HEK293 (cell line): ENCODE measurements at regions not wholly inside any gene's neighbourhood (a gene's known extent, or its start where the extent isn't known, plus 50 kb on each side); places are given as distances from the start of the nearest gene placed in this dataset.
A peak's percentile ranks its signal among the peaks of the same experiment; 100 is the strongest.

Experiments
- FEZF1 ChIP-seq: fragments of 450-650 bp; formaldehyde crosslinking; IDR thresholded peaks from 2 replicates; pipeline ENCODE4 v1.5.1; 2016; ENCODE audit warnings: missing biosample characterization, missing genetic modification characterization
- HOXC10 ChIP-seq: sonication (generic); formaldehyde crosslinking; IDR thresholded peaks from 2 replicates; pipeline ENCODE4 v1.8.1; 2023; ENCODE audit warnings: mild to moderate bottlenecking, missing genetic modification reagents
- HOXD13 ChIP-seq: sonication (generic); formaldehyde crosslinking; IDR thresholded peaks from 2 replicates; pipeline ENCODE4 v1.8.0; 2022; ENCODE audit warnings: missing genetic modification reagents, borderline replicate concordance
- INSM2 ChIP-seq: fragments of 450-650 bp; formaldehyde crosslinking; IDR thresholded peaks from 2 replicates; pipeline ENCODE4 v1.5.1; 2016; ENCODE audit warnings: missing biosample characterization, missing genetic modification characterization
- KLF8 ChIP-seq: fragments of 450-650 bp; formaldehyde crosslinking; IDR thresholded peaks from 2 replicates; pipeline ENCODE4 v1.5.1; 2016; ENCODE audit warnings: missing biosample characterization, missing genetic modification characterization
- KLF9 ChIP-seq: fragments of 450-650 bp; formaldehyde crosslinking; IDR thresholded peaks from 2 replicates; pipeline ENCODE4 v1.5.1; 2016; ENCODE audit warnings: missing biosample characterization, missing genetic modification characterization, low read depth
- PRDM4 ChIP-seq: fragments of 450-650 bp; formaldehyde crosslinking; IDR thresholded peaks from 2 replicates; pipeline ENCODE4 v1.5.1; 2017; ENCODE audit warnings: missing biosample characterization, missing genetic modification characterization
- SETDB1 ChIP-seq: IDR thresholded peaks from one replicate; pipeline ENCODE4 v1.6.1; 2017; ENCODE audit warnings: mild to moderate bottlenecking, low read length, moderate library complexity, mixed read lengths; ENCODE audit not compliant: insufficient read length
- TRIM28 ChIP-seq: IDR thresholded peaks from 2 replicates; pipeline ENCODE4 v1.6.1; 2011; ENCODE audit warnings: low read length, control low read depth, borderline replicate concordance
- ZBTB1 ChIP-seq: fragments of 450-650 bp; formaldehyde crosslinking; IDR thresholded peaks from 2 replicates; pipeline ENCODE4 v1.5.1; 2016; ENCODE audit warnings: missing biosample characterization, missing genetic modification characterization
- ZNF112 ChIP-seq: fragments of 450-650 bp; formaldehyde crosslinking; IDR thresholded peaks from 2 replicates; pipeline ENCODE4 v1.5.0; 2017; ENCODE audit warnings: missing biosample characterization, missing genetic modification characterization
- ZNF132 ChIP-seq: fragments of 450-650 bp; formaldehyde crosslinking; IDR thresholded peaks from 2 replicates; pipeline ENCODE4 v1.5.1; 2017; ENCODE audit warnings: missing biosample characterization, missing genetic modification characterization, borderline replicate concordance
- ZNF138 ChIP-seq: fragments of 450-650 bp; formaldehyde crosslinking; IDR thresholded peaks from 2 replicates; pipeline ENCODE4 v1.5.1; 2016; ENCODE audit warnings: missing biosample characterization, missing genetic modification characterization, borderline replicate concordance
- ZNF146 ChIP-seq: fragments of 450-650 bp; formaldehyde crosslinking; IDR thresholded peaks from 2 replicates; pipeline ENCODE4 v1.5.1; 2016; ENCODE audit warnings: missing biosample characterization, missing genetic modification characterization
- ZNF169 ChIP-seq: fragments of 450-650 bp; formaldehyde crosslinking; IDR thresholded peaks from 2 replicates; pipeline ENCODE4 v1.5.1; 2016; ENCODE audit warnings: missing biosample characterization, missing genetic modification characterization
- ZNF211 ChIP-seq: fragments of 450-650 bp; formaldehyde crosslinking; IDR thresholded peaks from 2 replicates; pipeline ENCODE4 v1.5.1; 2016; ENCODE audit warnings: low read depth, missing biosample characterization, missing genetic modification characterization
- ZNF26 ChIP-seq: fragments of 450-650 bp; formaldehyde crosslinking; IDR thresholded peaks from 2 replicates; pipeline ENCODE4 v1.5.1; 2016; ENCODE audit warnings: missing biosample characterization, missing genetic modification characterization
- ZNF311 ChIP-seq: fragments of 450-650 bp; formaldehyde crosslinking; IDR thresholded peaks from 2 replicates; pipeline ENCODE4 v1.5.1; 2017; ENCODE audit warnings: missing biosample characterization, missing genetic modification characterization, borderline replicate concordance
- ZNF433 ChIP-seq: fragments of 450-650 bp; formaldehyde crosslinking; IDR thresholded peaks from 2 replicates; pipeline ENCODE4 v1.5.1; 2016; ENCODE audit warnings: missing biosample characterization, missing genetic modification characterization, low read depth
- ZNF488 ChIP-seq: fragments of 450-650 bp; formaldehyde crosslinking; IDR thresholded peaks from 2 replicates; pipeline ENCODE4 v1.5.1; 2016; ENCODE audit warnings: missing biosample characterization, missing genetic modification characterization
- ZNF513 ChIP-seq: fragments of 450-650 bp; IDR thresholded peaks from 2 replicates; pipeline ENCODE4 v1.5.1; 2018; ENCODE audit warnings: missing biosample characterization, missing genetic modification characterization
- ZNF548 ChIP-seq: fragments of 450-650 bp; formaldehyde crosslinking; IDR thresholded peaks from 2 replicates; pipeline ENCODE4 v1.5.1; 2016; ENCODE audit warnings: missing biosample characterization, missing genetic modification characterization
- ZNF610 ChIP-seq: fragments of 450-650 bp; formaldehyde crosslinking; IDR thresholded peaks from 2 replicates; pipeline ENCODE4 v1.5.1; 2016; ENCODE audit warnings: missing biosample characterization, missing genetic modification characterization, borderline replicate concordance
- ZNF624 ChIP-seq: fragments of 450-650 bp; formaldehyde crosslinking; IDR thresholded peaks from 2 replicates; pipeline ENCODE4 v1.5.1; 2017; ENCODE audit warnings: missing biosample characterization, missing genetic modification characterization
- ZNF639 ChIP-seq: fragments of 450-650 bp; formaldehyde crosslinking; IDR thresholded peaks from 2 replicates; pipeline ENCODE4 v1.5.1; 2016; ENCODE audit warnings: missing biosample characterization, missing genetic modification characterization
- ZNF76 ChIP-seq: fragments of 450-650 bp; formaldehyde crosslinking; IDR thresholded peaks from 2 replicates; pipeline ENCODE4; 2016; ENCODE audit warnings: low read depth, missing biosample characterization, missing genetic modification characterization, borderline replicate concordance
- ZNF776 ChIP-seq: fragments of 450-650 bp; formaldehyde crosslinking; IDR thresholded peaks from 2 replicates; pipeline ENCODE4 v1.5.0; 2017; ENCODE audit warnings: missing biosample characterization, missing genetic modification characterization, borderline replicate concordance
- ZNF843 ChIP-seq: fragments of 450-650 bp; formaldehyde crosslinking; IDR thresholded peaks from 2 replicates; pipeline ENCODE4 v1.5.1; 2016; ENCODE audit warnings: missing biosample characterization, missing genetic modification characterization
- ZSCAN18 ChIP-seq: fragments of 450-650 bp; formaldehyde crosslinking; IDR thresholded peaks from 2 replicates; pipeline ENCODE4 v1.5.1; 2016; ENCODE audit warnings: missing biosample characterization, missing genetic modification characterization

GRCh38 chr4:24472514-24473308 is 111.6 kb downstream of the DHX15 start (continued):
- TF ChIP-seq ZNF26 (tag by site-specific recombination) (no peak), ZNF513 (tag by site-specific recombination) (no peak), ZBTB1 (tag by site-specific recombination) (0 out of 2 replicates have a peak, but pooled peaks have one; percentile 54), SETDB1 (no peak), ZNF433 (tag by site-specific recombination) (no peak), HOXD13 (CRISPR knock-in tag) (no peak), ZNF776 (no peak), ZNF488 (tag by site-specific recombination) (no peak), KLF8 (tag by site-specific recombination) (peak; percentile 80; the same call in 1 of the 2 replicates), ZNF138 (tag by site-specific recombination) (no peak), ZNF211 (tag by site-specific recombination) (no peak), ZNF639 (tag by site-specific recombination) (0 out of 2 replicates have a peak, but pooled peaks have one; percentile 72), ZNF132 (no peak), KLF9 (tag by site-specific recombination) (peak; percentile 70), FEZF1 (tag by site-specific recombination) (peak; percentile 51), PRDM4 (tag by site-specific recombination) (no peak), ZNF311 (tag by site-specific recombination) (no peak), TRIM28 (no peak), HOXC10 (CRISPR knock-in tag) (no peak), ZNF843 (tag by site-specific recombination) (peak; percentile 88), ZNF112 (tag by site-specific recombination) (no peak), ZNF76 (tag by site-specific recombination) (peak; percentile 41; the same call in 1 of the 2 replicates), ZSCAN18 (tag by site-specific recombination) (0 out of 2 replicates have a peak, but pooled peaks have one; percentile 54), ZNF548 (tag by site-specific recombination) (no peak), ZNF146 (tag by site-specific recombination) (peak; percentile 24; the same call in 1 of the 2 replicates), ZNF169 (peak; percentile 62; the same call in 1 of the 2 replicates), ZNF624 (tag by site-specific recombination) (no peak), ZNF610 (tag by site-specific recombination) (peak; percentile 51; the same call in 1 of the 2 replicates), INSM2 (peak; percentile 78)
